Thymus (tissue), 11 donors: ENCODE measurements at regions not wholly inside any gene's neighbourhood (a gene's known extent, or its start where the extent isn't known, plus 50 kb on each side); places are given as distances from the start of the nearest gene placed in this dataset.

Experiments
- DNase-seq, 9 donors: peaks; one replicate each; pipeline ENCODE4 v3.0.0-alpha.2; 2013; ENCODE audit warnings: low spot score in 9 of 9, low read depth in 6 of 9, missing footprints in 1 of 9
- H3K27ac ChIP-seq, 2 donors: one replicate each; pipeline ENCODE4 v1.5.1; 2013; ENCODE audit warnings: control low read depth in 1 of 2, low read depth in 1 of 2, low read length in 1 of 2, mild to moderate bottlenecking in 1 of 2, moderate library complexity in 1 of 2
- H3K27me3 ChIP-seq, 2 donors: one replicate each; pipeline ENCODE4 v1.5.1; 2013; ENCODE audit warnings: low read length in 1 of 2; ENCODE audit not compliant: control insufficient read depth in 2 of 2, insufficient read depth in 1 of 2
- H3K36me3 ChIP-seq, 2 donors: one replicate each; pipeline ENCODE4 v1.5.1; 2013; ENCODE audit warnings: low read length in 1 of 2, mild to moderate bottlenecking in 1 of 2, moderate library complexity in 1 of 2; ENCODE audit not compliant: control insufficient read depth in 2 of 2, insufficient read depth in 2 of 2
- H3K4me1 ChIP-seq, 2 donors: one replicate each; pipeline ENCODE4 v1.5.1; 2013; ENCODE audit warnings: low read length in 2 of 2; ENCODE audit not compliant: control insufficient read depth in 2 of 2, insufficient read depth in 2 of 2
- H3K4me3 ChIP-seq, 2 donors: one replicate each; pipeline ENCODE4 v1.5.1; 2013; ENCODE audit warnings: low read length in 2 of 2, control low read depth in 1 of 2, mild to moderate bottlenecking in 1 of 2
- H3K9me3 ChIP-seq, 2 donors: one replicate each; pipeline ENCODE4 v1.5.1; 2013; ENCODE audit warnings: low read length in 1 of 2, mild to moderate bottlenecking in 1 of 2; ENCODE audit not compliant: control insufficient read depth in 2 of 2, insufficient read depth in 1 of 2
- WGBS: extraction: QIAGEN DNeasy Blood & Tissue Kit; methylation state at CpG from one replicate; pipeline ENCODE4 v1.1.7; 2013; 5-methylcytosine and 5-hydroxymethylcytosine counted together
- donor health status: healthy.

DNA sequence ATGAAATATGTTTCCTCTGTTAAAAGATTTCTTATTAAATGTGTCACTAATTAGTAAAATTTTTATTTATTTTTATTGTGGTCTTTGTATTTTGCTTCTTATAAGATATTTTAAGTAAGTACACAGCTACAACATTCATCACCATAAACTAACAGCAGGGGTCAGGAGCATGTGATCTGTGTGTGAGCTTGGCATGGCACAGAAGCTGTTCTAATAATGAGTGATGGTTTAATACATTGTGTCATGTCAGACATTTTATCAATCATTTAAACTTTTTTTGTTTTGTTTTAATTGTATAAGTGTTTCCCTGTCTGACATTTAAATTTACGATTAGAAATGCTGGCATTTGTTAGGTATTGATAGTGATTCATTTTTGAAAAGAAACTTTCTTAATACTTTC lies 585.4 kb downstream of the DSC3 start:
- WGBS = 90% methylated on average over 1 of the region's 1 CpG
- no peaks in the 10 kb centered on the region for H3K36me3 ChIP-seq
- no peaks in the 10 kb centered on the region for H3K4me1 ChIP-seq
- no peaks in the 10 kb centered on the region for H3K9me3 ChIP-seq
- H3K27me3 ChIP-seq = no peaks in the 10 kb centered on the region
- DNase-seq = no peak
- H3K27ac ChIP-seq = no peak overlapping the region
- H3K4me3 ChIP-seq = no peak overlapping the region

DNA sequence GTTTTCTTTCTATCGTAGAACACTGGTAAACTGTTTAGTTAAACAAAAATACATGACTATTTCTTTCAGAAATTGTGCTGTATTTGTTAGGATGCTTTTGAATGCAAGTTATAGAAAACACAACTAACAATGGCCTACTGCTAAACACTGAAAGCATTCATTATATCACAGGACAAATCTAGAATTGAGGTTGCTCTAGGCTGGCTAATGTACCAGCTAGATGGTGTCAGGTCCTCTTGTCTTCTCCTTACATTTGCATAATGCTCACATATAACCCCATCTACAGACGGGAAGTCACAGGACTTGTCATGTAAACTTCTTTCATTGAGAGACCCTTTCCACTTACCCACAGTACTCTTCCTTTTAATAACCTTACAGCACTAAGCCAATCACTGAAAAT lies 586.8 kb downstream of the DSC3 start:
- Histone ChIP-seq H3K9me3 (no peaks in the 10 kb centered on the region), H3K4me1 (no peaks in the 10 kb centered on the region), H3K36me3 (no peaks in the 10 kb centered on the region), H3K4me3 (no peak overlapping the region), H3K27me3 (no peaks in the 10 kb centered on the region), H3K27ac (no peak overlapping the region)
- no peak for DNase-seq
- 89% methylated on average over 2 of the region's 2 CpGs for WGBS

DNA sequence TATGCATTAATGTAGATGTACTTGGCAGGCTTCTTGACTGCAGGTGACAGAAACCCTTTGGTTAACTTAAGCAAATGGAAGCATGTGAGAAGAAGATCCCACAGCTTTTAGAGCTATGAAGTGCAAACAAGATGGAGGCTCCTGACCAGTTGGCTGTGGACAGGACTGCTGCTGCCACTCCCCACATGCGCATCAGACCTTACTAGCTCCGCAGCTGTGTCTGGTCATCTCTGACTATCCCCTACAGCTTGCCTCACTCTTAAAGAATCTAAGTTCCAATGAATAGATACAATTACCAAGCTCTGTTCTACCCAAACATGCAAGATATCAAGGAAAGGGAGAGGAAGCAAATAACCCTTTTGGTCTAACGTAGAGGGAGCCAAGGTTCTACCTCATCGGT lies 587.6 kb downstream of the DSC3 start:
- no peaks in the 10 kb centered on the region for H3K36me3 ChIP-seq
- 83% methylated on average over 4 of the region's 4 CpGs for WGBS
- H3K27me3 ChIP-seq = no peaks in the 10 kb centered on the region

DNA sequence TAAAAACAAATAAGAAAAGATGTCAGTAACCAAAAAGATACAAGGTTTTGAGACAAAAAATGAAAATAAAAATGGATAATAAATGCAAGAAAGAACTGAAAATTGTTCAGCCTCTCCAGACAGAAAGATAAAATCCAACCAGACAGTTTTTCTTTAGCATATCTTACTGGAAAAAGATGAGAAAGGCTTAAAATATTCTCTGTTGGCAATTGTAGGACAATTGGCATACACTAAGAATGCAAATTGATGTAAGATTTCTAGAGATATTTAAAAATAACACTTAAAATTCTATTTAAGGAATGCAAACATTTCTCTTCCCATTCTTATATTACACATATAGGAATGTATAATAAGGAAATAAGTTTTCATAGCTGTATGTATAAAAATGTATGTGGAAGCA lies 590.6 kb downstream of the DSC3 start:
- no peak overlapping the region for H3K27ac ChIP-seq
- H3K4me3 ChIP-seq = no peak overlapping the region
- no peaks in the 10 kb centered on the region for H3K36me3 ChIP-seq
- no peaks in the 10 kb centered on the region for H3K4me1 ChIP-seq
- no peak for DNase-seq
- no peaks in the 10 kb centered on the region for H3K27me3 ChIP-seq
- no peaks in the 10 kb centered on the region for H3K9me3 ChIP-seq

More for the DNA sequence above, 587.6 kb downstream of the DSC3 start:
- no peak overlapping the region for H3K4me3 ChIP-seq
- no peaks in the 10 kb centered on the region for H3K4me1 ChIP-seq
- H3K9me3 ChIP-seq = no peaks in the 10 kb centered on the region
- DNase-seq = no peak
- H3K27ac ChIP-seq = no peak overlapping the region

DNA sequence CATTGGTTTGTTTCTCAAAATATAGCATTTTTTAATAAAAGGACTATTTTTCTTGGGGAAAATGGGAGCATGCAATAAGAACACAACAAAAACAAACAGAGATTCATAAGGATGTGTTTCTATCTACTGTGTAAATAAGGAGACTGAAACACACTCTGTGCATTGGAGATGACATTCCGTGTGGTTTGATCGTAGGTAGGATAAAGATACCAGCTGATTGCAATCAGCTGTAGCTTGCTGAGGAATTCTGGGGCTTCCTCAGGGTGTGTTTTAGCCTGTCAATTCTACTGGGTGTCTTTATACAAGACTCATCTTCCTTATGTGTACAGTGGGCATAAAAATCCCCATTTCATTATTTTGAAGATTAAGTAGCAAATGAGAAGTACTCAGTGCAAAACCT lies 591.6 kb downstream of the DSC3 start:
- Histone ChIP-seq H3K36me3 (no peaks in the 10 kb centered on the region), H3K4me1 (no peaks in the 10 kb centered on the region), H3K4me3 (no peak overlapping the region), H3K9me3 (no peaks in the 10 kb centered on the region), H3K27ac (no peak overlapping the region), H3K27me3 (no peaks in the 10 kb centered on the region)
- WGBS = 89% methylated on average over 2 of the region's 2 CpGs
- no peak for DNase-seq

DNA sequence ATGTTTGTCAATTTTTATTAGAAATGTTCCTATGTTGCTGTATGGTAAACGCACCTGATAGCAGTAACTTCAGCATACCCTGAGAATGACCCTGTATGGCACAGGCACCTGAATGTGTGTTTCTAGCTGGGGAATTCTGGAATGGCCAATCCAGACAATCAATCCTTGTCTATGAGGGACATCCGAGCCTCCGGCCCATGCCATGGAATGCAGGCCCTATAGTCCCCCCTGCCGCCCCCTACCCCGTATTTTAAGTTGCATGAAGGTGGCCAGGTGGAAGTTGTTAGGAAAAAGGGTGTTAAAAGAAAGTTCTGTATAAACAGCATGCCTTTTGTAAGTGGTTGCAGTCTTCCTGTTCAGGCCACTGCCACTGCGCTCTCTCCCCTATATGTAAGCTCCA lies 595.9 kb downstream of the DSC3 start:
- no peak overlapping the region for H3K4me3 ChIP-seq
- no peaks in the 10 kb centered on the region for H3K9me3 ChIP-seq
- no peak for DNase-seq
- no peaks in the 10 kb centered on the region for H3K27me3 ChIP-seq
- no peaks in the 10 kb centered on the region for H3K36me3 ChIP-seq
- WGBS = 84% methylated on average over 6 of the region's 6 CpGs
- no peaks in the 10 kb centered on the region for H3K4me1 ChIP-seq
- no peak overlapping the region for H3K27ac ChIP-seq

DNA sequence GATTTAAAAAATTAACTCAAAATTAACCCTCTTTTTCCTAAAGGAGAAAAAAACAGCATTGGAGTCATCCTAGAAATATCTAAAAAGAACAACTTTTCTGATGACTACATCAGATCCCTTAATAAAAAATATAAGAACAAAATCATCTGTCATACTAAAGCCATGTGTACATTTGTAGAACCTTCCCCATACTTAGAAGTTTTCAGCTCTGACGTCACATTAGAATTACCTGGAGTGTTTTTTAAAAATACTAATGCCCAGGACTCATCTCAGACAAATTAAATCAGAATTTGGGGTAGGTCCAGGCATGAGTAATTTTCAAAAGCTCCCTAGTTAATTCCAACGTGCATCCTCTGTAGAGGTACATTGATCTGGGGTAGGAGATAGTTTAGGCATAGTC lies 598.0 kb downstream of the DSC3 start:
- no peak overlapping the region for H3K27ac ChIP-seq
- no peaks in the 10 kb centered on the region for H3K27me3 ChIP-seq
- no peaks in the 10 kb centered on the region for H3K4me1 ChIP-seq
- WGBS = 84% methylated on average over 2 of the region's 2 CpGs
- no peaks in the 10 kb centered on the region for H3K36me3 ChIP-seq
- H3K4me3 ChIP-seq = no peak overlapping the region
- H3K9me3 ChIP-seq = no peaks in the 10 kb centered on the region
- DNase-seq = no peak

DNA sequence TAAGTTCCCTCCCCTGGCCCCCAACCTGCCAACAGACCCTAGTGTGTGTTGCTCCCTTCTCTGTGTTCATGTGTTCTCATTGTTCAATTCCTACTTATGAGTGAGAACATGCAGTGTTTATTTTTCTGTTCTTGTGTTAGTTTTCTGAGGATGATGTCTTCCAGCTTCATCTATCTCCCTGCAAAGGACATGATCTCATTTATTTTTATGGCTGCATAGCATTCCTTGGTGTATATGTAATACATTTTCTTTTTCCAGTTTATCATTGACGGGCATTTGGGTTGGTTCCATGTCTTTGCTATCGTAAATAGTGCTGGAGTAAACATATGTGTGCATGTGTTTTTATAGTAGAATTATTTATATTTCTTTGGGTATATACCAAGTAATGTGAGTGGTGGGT lies 602.2 kb downstream of the DSC3 start:
- no peak for DNase-seq
- Histone ChIP-seq H3K9me3 (no peaks in the 10 kb centered on the region), H3K4me1 (no peaks in the 10 kb centered on the region), H3K27me3 (no peaks in the 10 kb centered on the region), H3K4me3 (no peak overlapping the region), H3K36me3 (no peaks in the 10 kb centered on the region), H3K27ac (no peak overlapping the region)
- 93% methylated on average over 2 of the region's 2 CpGs for WGBS

DNA sequence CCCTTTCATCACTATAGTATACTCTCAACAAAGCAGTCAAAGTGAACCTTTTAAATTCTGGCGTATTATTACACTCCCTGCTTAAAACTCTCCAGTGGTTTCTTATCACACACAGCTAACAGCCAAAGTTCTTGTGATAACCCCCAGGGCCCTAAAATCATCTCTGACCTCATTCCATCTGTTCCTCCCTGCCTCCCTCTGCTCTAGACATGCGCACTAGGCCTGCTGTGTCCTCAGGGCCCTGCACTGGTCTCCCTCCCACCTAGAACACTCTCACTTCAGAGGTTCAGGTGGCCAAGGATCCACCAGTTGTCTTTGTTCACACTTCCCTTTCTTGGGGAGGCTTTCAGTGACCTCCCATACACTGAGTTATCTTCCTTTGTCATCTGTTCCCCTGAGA lies 603.4 kb downstream of the DSC3 start:
- no peak overlapping the region for H3K4me3 ChIP-seq
- H3K27me3 ChIP-seq = no peaks in the 10 kb centered on the region
- WGBS = 98% methylated on average over 2 of the region's 2 CpGs
- no peak for DNase-seq
- H3K27ac ChIP-seq = no peak overlapping the region
- H3K4me1 ChIP-seq = no peaks in the 10 kb centered on the region
- no peaks in the 10 kb centered on the region for H3K9me3 ChIP-seq
- H3K36me3 ChIP-seq = no peaks in the 10 kb centered on the region

DNA sequence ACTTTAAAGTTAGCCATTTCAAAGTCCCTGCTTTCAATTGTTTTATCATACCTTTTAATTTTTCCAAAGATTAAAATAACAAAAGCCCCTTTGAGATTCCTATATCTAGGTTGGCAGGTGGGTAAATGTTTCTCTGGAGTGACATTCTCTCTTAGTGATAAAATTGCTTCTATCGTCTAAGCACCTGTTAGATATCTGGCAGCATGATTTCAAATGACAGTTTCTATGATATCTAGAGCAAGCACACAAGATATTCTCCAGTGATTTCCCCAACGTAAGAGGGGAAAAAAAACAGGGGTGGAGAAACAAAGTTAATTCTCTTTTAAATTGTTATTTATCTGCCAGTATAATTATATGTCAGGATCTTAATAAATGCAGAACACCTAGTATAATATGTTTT lies 610.2 kb downstream of the DSC3 start:
- 83% methylated on average over 2 of the region's 2 CpGs for WGBS
- Histone ChIP-seq H3K27me3 (no peaks in the 10 kb centered on the region), H3K9me3 (no peaks in the 10 kb centered on the region), H3K4me3 (no peak overlapping the region), H3K27ac (no peak overlapping the region), H3K4me1 (no peaks in the 10 kb centered on the region), H3K36me3 (no peaks in the 10 kb centered on the region)
- no peak for DNase-seq
